ENCODE measurements at regions not wholly inside any gene's neighbourhood (a gene's known extent, or its start where the extent isn't known, plus 50 kb on each side); places are given as distances from the start of the nearest gene placed in this dataset.

DNA sequence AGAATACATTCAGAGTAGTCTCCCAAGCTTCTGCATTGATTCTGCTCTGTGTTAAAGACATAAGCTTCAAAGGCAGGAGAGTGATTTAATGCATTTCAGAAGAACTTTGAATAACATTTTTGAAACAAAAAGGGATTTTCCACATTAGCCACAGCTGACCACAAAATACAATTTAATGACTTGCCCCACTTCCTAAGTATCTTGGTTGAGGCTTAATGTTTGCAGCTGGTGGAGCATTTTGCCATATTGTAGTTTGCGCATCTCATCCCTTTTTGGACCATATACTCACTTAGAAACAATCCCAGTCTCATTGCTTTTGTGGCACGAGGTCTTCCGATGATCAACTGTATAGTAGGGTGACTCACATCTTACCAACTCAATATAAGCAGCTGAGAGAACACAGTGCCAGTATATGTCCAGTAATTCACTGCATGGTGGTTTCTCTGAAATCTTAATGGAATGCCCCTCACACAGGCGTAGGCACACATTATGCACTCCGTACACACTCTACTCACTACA, 455.8 kb upstream of the PTGER4 start:
- DNase-seq, result no peak
- Histone ChIP-seq H2BK15ac (ENCODE audit: low read depth, low read length) (no peak overlapping the region), H3K27ac (ENCODE audit: insufficient read length, low read depth, low read length) (no peak overlapping the region), H3K14ac (ENCODE audit: insufficient read depth, low read length) (no peak overlapping the region), H3K4me1 (ENCODE audit: insufficient read depth, low read length) (no peaks in the 10 kb centered on the region), H3T11ph (ENCODE audit: low read length) (no peak overlapping the region), H2BK12ac (ENCODE audit: insufficient read length, low read depth, low read length) (no peak overlapping the region), H2BK5ac (ENCODE audit: insufficient read length, low read length) (no peak overlapping the region), H3K56ac (ENCODE audit: insufficient read length, low read depth, low read length) (no peak overlapping the region), H3K18ac (ENCODE audit: insufficient read length, low read depth, low read length) (no peak overlapping the region), H3K4ac (ENCODE audit: low read depth, low read length) (no peak overlapping the region), H2AFZ (ENCODE audit: low read length) (no peak overlapping the region), H2BK20ac (ENCODE audit: low read depth, low read length, poor library complexity, severe bottlenecking) (no peak overlapping the region), H3K23me2 (ENCODE audit: insufficient read length, low read depth, low read length, poor library complexity, severe bottlenecking) (no peaks in the 10 kb centered on the region), H3K9me3 (ENCODE audit: control insufficient read depth, low read depth, low read length) (no peaks in the 10 kb centered on the region), H3K27me3 (ENCODE audit: insufficient read depth, low read length) (no peaks in the 10 kb centered on the region), H3K79me2 (ENCODE audit: insufficient read depth, low read length) (no peaks in the 10 kb centered on the region), H4K91ac (ENCODE audit: insufficient read length, low read depth, low read length) (no peak overlapping the region), H3K23ac (ENCODE audit: insufficient read length, low read depth, low read length) (no peak overlapping the region), H2BK120ac (ENCODE audit: low read depth, low read length, poor library complexity, severe bottlenecking) (no peak overlapping the region), H3K79me1 (ENCODE audit: insufficient read depth, low read depth, low read length, poor library complexity, severe bottlenecking) (no peaks in the 10 kb centered on the region), H4K8ac (replicated peaks; ENCODE audit: insufficient read length, low read depth, low read length) (no peak overlapping the region), H3K9ac (ENCODE audit: extremely low read depth, insufficient read length, low read length) (no peak overlapping the region), H4K20me1 (ENCODE audit: control insufficient read depth, insufficient read depth, insufficient read length) (no peaks in the 10 kb centered on the region), H4K5ac (ENCODE audit: insufficient read length, low read depth, low read length) (no peak overlapping the region), H3K4me2 (ENCODE audit: insufficient read depth, insufficient read length, low read length) (no peak overlapping the region), H2AK5ac (ENCODE audit: insufficient read length, low read length) (no peak overlapping the region)
- H3K27ac Mint-ChIP-seq, result peak overlapping the region in 1 of 3 experiments; percentile 13; a peak in 1 of 7 replicates
- H3K36me3 Mint-ChIP-seq (ENCODE audit: insufficient read depth in 1 of 3, low read depth in 3 of 3), result no peaks in the 10 kb centered on the region
- no peak for TF ChIP-seq CTCF (conservative IDR thresholded peaks at IDR 0.05)
- no peaks in the 10 kb centered on the region; a peak in 2 of 5 replicates for H3K9me3 Mint-ChIP-seq
- H3K4me1 Mint-ChIP-seq, result peaks cover 10 to 14% of the 10 kb centered on the region in 2 experiments; a peak in 3 of 4 replicates
- no peak overlapping the region for H3K4me3 Mint-ChIP-seq
- no peaks in the 10 kb centered on the region for H3K27me3 Mint-ChIP-seq (ENCODE audit: low read depth)
- no CpG with 5 or more reads among the region's 5 CpGs for WGBS (ENCODE audit: extremely low coverage, insufficient read length, low lambda C conversion rate)

Measured in H9 (cell line).